Activated CD8-positive, alpha-beta memory T cell treated with anti-CD3 and anti-CD28 coated beads, Interleukin-2, amount 50 U/mL, for 24 hours (primary cell): ENCODE measurements at regions not wholly inside any gene's neighbourhood (a gene's known extent, or its start where the extent isn't known, plus 50 kb on each side); places are given as distances from the start of the nearest gene placed in this dataset.
"Not testable (repeated sequence)": the region's sequence is repeated elsewhere in the genome, so short reads cannot be mapped to it uniquely, and the experiment has no call there.

ENCODE experiments used
- DNase-seq: peaks from one replicate; pipeline ENCODE4 v3.0.0-alpha.2; 2020; ENCODE audit errors: extremely low read depth

GRCh38 chr21:15932726-15933125 is 202.9 kb downstream of the USP25 start:
- no peak for DNase-seq

DNA sequence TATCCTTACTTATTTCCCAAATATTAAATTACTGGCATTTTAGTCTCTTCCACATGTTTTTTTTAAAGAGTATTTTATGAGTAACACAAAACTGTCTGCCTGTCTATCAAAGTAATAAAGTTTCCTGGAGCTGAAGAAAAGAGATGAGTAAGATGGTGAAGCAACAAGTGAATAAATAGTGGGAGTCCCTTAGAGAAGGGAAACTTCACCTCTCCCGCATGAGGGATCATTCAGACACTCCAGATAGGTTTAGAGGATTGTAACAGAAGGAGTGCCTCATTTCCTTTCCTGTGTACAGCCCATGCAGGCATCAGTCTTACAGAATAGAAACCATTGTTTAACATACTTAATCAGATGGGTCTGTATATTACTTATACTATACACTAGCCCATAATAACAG is 205.7 kb downstream of the USP25 start:
- DNase-seq: no peak

- no peak for DNase-seq
Measured at GRCh38 chr21:15943009-15943666, 213.4 kb downstream of the USP25 start.

DNA sequence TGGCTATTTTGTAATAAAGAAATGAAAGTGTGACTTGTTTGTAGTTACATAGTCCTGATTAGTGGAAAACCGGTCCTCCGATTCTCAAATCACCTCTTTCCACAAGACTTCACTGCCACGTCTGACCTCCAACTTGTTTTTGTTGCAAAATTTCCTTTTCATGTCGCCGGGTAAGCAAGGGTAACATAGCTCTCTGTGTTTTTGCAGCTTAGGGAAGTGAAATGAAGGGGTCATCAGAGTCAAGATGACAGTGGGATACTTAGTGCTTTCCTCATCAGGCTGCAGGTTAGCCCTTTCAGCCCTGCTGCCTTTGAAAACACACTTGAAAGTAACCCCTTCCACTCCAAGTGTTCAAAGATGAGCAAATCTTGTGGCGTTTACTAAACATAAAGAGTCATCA is 217.9 kb downstream of the USP25 start:
- no peak for DNase-seq

DNA sequence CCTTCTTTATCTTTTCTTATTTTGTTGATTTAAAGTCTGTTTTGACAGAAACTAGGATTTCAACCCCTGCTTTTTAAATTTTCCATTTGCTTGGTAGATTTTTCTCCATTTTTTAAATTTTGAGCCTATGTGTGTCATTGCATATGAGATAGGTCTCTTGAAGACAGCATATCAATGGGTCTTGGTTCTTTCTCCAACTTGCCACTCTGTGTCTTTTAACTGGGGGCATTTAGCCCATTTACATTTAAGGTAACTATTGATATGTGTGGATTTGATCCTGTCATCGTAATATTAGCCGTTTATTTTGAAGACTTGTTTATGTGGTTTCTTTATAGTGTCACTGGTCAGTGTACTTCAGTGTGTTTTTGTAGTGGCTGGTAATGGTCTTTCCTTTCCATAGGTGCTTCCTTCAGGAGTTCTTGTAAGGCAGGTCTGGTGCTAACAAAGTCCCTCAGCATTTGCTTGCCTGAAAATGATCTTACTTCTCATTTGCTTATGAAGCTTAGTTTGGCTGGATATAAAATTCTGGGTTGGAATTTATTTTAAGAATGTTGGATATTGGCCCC is 223.9 kb downstream of the USP25 start:
- no peak for DNase-seq

- DNase-seq: no peak
Measured at GRCh38 chr21:15964236-15964855, 234.6 kb downstream of the USP25 start.

DNA sequence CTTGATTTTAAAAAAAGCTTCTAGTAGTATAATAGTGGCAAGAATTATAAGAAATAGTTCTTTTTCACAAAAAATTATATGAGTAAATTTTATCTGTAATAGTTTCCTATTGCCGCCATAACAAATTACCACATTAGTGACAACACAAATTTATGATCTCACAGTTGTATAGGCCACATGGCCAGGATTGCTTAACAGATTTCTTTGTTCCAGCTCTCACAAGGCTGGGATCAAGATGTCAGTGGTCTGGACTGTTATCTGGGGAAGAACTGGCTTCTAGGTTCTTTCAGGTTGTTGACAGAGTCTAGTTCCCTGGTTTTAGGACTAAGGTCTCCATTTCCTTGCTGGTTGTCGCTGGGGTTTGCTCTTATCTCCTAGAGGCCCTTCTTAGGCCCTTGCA is 236.4 kb downstream of the USP25 start:
- DNase-seq: no peak

DNA sequence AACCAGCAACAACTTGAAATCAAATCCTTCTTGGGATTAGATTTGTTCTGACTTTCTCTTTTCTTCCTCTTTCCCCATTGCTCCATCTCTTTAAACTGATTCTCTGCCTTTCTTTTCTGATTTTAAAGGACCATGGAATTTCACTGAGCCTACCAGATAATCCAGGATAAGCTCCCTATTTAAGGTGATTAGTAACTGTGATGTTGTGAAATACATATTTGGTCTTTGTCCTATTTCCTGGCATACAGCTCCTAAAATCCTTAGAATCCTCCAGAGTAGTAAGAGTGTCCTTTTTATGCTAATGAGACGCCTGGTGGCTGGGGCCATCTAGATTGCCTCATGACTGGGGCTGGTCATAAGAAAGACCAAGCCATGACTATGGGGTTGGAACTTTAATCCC is 236.9 kb downstream of the USP25 start:
- DNase-seq: no peak

- no peak for DNase-seq
Measured at GRCh38 chr21:15967661-15968060, 237.9 kb downstream of the USP25 start.

DNA sequence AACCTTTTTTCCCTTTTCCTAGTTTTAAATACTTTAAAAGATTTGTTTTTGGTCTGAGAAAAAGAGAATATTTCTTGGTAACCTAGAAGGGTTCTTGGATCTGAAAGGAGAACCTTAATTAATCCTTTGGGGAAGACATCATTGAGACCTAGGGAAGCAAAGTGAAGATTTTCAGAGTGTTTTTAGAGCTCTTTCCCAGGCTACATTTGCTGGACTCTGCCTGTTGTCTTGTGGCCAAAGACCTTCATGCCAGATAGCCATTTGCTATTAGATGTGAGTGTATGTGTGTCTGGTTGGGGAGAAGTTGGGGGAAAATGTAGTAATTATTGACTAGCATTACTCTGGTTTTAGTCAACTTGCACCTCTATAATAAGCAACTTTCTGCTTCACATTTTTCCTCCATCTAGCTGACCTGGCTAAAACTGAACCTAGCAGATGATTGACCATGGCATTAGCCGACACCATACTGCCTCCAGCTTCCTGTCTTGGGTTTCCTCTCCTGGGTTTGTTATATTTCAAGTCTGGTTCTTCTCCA is 239.1 kb downstream of the USP25 start:
- DNase-seq: no peak

GRCh38 chr21:15976807-15977206 is 247.0 kb downstream of the USP25 start:
- no peak for DNase-seq

DNA sequence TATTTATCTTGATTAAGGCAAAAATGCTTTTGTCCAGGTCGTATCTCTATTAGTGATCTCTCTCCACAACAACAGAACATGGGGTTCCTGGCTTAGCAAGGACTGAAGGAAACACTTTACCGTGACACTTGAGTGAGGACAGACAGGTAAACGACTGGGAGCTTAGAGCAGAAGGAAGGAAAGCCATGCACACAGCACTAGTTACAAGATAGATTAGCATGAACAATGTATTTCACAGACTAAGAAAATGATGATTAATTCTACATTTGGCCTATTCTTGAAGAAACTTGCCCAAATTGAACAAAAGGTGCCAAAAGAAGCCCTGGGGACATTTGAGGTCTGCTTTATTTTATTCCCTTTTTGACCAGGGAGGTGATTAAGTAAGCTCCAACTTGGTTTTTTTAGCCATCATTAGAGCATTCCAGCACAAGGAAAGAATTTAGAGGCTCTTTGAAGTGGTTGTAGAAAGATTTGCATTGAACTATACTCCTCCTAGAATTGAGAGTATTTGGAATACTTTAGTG is 248.5 kb downstream of the USP25 start:
- no peak for DNase-seq

DNA sequence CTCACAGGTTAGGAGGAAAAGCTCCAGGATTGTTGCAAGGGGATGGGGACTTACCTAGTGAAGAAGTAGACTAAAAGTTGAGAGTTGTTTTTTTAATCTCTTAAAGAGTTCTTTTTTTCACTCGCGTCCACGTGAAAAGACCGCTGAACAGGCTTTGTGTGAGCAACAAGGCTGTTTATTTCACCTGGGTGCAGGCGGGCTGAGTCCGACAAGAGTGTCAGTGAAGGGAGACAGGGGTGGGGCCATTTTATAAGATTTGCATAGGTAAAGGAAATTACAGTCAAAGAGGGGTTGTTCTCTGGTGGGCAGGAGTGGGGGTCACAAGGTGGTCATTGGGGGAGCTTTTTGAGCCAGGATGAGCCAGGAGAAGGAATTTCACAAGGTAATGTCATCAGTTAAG is 249.7 kb downstream of the USP25 start:
- DNase-seq: not testable (repeated sequence)

DNA sequence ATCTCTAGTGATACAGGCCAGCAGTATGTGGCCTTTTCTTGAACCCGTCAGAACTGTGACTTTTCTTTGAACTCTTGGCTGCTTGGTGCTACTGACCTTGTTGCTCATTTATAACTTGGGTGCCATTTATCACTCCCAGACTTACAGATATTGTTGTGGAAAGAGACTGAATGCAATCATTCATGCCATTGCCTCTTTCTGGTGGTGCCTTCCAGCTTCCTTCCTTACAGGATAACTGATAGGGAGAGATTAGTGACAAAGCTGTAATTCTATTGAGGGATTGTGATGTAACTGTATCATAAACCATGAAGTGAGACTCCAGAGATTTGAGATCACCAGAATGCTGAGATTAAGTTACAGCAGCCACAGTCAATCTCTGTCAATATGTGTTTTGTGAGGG is 256.5 kb downstream of the USP25 start:
- DNase-seq: no peak

DNA sequence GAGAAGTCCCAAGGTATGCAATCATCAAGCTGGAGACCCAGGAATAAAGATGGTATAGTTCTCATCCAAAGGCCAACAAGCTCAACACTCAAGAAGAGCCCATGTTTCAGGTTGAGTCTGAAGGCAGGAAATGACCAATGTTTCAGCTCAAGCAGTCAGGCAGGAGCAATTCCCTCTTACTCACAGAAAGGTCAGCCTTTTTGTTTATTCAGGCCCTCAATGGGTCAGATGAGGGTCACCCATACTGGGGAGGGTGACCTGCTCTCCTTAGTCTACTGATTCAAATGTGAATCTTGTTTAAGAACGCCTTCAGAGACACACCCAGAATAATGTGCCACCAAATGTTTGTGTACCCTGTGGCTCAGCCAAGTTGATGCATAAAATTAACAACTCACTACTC is 262.4 kb downstream of the USP25 start:
- DNase-seq: no peak

DNA sequence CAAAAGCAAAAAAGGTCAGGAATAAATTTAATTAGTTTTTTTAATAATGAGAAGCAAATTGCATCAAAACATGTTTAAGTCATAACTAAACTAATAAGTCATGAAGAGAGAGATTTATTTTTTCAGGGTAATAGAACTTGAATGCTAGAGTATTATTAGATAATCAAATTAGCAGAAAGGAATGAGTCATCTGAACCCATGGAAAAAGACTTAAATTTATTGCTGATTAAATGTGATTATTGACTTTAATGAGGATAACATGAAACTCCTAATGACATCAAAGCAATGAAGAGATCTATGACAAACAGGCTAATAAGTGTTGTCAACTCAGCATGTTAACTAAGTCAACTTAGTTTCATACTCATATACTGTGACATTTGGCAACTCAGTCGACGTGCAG is 264.2 kb downstream of the USP25 start:
- DNase-seq: no peak

DNA sequence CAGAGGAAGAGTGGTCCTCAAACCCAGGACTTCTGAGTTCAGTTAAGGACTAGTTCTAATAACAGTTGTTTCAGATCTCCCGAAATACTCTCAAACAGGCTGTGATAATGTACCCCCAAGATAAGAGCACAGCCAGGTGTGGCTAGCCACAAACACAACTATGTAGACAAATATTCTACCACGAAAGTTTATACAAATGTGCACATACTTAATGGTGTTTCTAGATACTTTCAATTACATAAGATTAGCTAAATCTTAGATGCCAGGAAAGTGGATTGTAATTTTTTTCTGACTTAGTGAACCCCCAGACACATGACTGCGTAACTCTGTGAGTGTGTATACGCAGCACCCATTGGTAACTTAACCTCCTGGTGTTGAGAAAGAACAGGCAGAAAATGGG is 270.0 kb downstream of the USP25 start:
- no peak for DNase-seq

DNA sequence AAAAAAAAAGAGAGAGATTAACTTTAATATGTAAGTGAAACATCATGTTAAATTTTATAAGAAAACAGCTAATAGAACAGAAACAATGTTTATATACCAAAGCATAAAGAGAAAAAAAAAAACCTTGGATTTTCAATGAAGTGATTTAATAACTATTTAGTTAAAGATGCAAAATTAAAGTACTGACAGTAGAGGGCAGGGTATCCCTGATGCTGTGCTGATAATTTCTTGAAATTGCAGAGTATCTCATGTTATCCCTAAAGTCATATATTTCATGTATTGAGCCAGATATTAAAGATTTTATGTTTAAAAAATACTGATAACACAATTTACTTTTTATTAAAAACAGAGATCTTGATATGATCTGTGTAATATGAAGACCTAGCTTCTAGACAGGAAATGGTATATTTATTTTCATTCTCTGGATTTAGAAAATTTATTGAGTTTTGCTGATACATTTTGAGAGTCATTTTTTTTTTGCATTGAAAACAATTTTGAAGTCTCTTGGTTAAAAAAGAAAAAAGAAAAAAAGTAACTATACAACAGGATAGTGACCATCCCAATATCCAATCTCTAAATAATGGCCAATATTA is 273.2 kb downstream of the USP25 start:
- no peak for DNase-seq

GRCh38 chr21:16004086-16004485 is 274.3 kb downstream of the USP25 start:
- no peak for DNase-seq

DNA sequence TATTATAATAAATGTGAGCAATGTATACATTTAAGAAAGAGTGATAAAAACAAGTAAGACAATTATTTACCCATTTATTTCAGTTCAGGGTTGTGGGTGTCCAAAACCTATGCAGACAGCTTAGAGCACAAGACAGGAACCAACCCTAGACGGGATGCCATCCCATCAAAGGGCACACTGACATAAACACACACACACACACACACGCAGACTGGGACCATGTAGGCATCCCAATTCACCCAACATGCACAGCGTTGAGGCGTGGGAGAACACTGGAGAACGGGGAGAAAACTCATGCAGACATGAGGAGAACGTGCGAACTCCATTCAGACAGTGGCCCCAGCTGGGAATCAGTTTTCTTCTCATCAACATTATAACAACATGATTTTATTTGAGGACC is 274.7 kb downstream of the USP25 start:
- DNase-seq: no peak

DNA sequence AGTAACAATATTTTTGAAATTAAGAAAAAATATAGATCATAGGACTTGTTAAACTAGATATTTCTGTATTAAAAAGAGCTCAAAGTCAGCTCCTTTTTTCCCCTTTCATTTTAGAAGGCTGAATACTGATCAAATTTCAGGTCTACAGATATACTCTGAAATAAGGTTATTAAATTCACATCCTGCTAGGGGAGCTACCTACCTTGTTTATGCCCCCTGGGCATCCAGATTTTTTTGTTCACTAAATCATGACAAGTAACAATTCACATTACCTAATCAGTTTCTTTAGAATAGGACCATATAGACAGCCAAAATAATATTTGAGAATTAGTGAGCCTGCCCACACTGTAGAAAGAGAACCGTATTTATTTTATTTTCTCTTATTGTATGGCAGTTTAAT is 276.2 kb downstream of the USP25 start:
- DNase-seq: no peak

DNA sequence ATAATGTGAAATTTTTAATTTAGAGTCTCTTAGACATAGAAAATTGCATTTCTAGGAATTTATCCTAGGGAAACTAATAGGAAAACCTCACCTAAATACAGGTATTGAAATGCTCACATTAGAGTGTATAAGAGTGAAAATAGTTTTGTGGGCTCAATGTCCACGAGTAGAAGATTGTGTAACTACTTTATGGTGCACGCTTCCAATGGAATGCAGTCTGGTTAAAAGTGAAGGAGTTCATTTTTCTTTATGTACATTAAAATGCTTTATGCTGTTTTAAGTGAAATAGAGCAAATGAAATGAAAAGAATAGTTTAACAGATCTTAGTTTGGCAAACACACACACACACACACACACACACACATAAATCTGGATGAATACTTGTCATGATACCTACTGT is 278.2 kb downstream of the USP25 start:
- no peak for DNase-seq

DNA sequence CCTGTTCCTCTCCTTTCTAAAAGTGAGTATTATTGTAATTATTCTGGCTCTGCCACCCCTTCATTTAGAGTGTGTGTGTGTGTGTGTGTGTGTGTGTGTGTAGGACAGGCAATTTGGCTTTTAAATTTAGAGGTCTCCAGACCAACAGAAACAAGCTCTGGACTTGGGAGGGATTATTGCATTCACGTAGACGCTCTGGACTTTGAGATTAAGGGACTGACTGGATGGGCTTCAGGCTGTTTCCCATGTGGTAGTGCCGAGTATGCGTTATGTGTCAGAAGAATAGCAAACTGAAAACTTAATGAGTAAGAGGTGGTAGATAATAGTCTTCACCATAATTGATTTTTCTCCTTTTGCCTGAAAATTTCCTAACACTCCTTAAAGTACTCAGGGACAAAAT is 281.9 kb downstream of the USP25 start:
- DNase-seq: no peak
